ENCODE measurements at regions not wholly inside any gene's neighbourhood (a gene's known extent, or its start where the extent isn't known, plus 50 kb on each side); places are given as distances from the start of the nearest gene placed in this dataset.

DNA sequence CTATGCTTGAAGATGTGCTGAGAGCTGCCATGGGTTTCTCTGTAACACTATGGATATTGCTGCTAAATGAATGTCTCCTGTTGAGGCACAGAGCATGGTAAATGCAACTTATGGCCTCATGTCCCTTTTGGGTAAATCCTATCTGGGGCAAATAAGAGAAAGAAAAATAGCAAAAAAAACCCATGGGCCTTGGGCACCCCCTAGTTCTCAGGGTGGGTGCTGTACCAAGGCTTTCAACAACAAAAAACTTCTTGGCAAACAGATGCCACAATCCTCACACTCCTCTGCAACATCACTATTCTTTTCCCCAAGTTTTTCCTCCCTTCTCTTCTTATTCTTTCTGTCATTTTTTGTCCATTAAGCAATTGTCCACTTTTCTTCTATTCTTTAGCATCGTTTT is 340.1 kb upstream of the ROBO2 start:
- H3K4me1 ChIP-seq (ENCODE audit: control insufficient read depth in 1 of 2, low read depth in 2 of 2) = no peaks in the 10 kb centered on the region
- ATAC-seq (ENCODE audit: insufficient number of reproducible peaks, low FRiP score, low read depth) (no peak), DNase-seq (ENCODE audit: low spot score) (no peak)
- no peaks in the 10 kb centered on the region for H3K9me3 ChIP-seq
- H3K27ac ChIP-seq = no peak overlapping the region
- TF ChIP-seq, protein P1, sequence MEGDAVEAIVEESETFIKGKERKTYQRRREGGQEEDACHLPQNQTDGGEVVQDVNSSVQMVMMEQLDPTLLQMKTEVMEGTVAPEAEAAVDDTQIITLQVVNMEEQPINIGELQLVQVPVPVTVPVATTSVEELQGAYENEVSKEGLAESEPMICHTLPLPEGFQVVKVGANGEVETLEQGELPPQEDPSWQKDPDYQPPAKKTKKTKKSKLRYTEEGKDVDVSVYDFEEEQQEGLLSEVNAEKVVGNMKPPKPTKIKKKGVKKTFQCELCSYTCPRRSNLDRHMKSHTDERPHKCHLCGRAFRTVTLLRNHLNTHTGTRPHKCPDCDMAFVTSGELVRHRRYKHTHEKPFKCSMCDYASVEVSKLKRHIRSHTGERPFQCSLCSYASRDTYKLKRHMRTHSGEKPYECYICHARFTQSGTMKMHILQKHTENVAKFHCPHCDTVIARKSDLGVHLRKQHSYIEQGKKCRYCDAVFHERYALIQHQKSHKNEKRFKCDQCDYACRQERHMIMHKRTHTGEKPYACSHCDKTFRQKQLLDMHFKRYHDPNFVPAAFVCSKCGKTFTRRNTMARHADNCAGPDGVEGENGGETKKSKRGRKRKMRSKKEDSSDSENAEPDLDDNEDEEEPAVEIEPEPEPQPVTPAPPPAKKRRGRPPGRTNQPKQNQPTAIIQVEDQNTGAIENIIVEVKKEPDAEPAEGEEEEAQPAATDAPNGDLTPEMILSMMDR (IDR thresholded peaks at IDR 0.05) = no peak
- H3K27me3 ChIP-seq (replicated peaks; ENCODE audit: insufficient read depth) = no peaks in the 10 kb centered on the region
- no peak overlapping the region for H3K4me3 ChIP-seq
- no peaks in the 10 kb centered on the region for H3K36me3 ChIP-seq

DNA sequence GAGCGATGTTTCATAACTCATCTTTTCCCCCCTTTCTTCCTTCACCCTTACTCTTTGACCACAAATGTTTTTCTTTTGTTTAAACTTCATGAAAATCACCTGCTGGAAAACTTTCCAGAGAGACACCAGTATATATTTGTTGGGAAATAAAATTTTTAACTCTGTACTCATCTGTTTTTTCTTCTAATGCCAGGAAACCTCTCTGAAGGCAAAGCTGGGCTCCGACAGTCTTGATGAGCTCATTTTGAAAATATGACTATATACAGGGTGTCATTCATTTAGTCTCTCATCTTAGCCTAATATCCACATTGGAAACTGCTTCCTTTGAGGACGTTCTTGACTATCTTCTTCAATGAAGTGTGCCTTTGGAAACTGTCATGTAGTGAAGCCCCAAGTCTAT is 339.6 kb upstream of the ROBO2 start:
- no peak for DNase-seq (ENCODE audit: low spot score)
- Histone ChIP-seq H3K27me3 (replicated peaks; ENCODE audit: insufficient read depth) (no peaks in the 10 kb centered on the region), H3K4me1 (ENCODE audit: control insufficient read depth in 1 of 2, low read depth in 2 of 2) (no peaks in the 10 kb centered on the region), H3K9me3 (no peaks in the 10 kb centered on the region), H3K27ac (no peak overlapping the region), H3K4me3 (no peak overlapping the region), H3K36me3 (no peaks in the 10 kb centered on the region)
- ATAC-seq (ENCODE audit: insufficient number of reproducible peaks, low FRiP score, low read depth) = no peak
- TF ChIP-seq, protein P1 (IDR thresholded peaks at IDR 0.05) = no peak

DNA sequence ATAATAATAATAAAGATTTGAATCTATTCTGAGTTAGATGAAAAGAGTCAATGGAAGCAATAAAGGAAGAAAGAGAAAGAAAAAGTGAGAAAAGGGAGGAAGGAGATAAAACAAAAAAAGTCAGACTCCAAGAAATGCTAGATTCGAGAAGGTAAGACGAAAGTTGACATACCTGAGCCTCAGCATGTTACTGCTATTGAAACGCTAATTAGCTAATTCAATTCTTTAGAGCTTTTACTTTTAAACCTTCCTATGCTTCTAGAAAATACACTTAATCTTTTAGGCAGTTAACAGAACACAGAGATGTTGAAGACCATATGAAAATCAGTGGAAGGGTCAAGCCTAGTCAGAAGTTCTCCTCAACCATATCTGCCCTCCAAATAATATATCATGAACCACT is 337.2 kb upstream of the ROBO2 start:
- DNase-seq (ENCODE audit: low spot score) (no peak), ATAC-seq (ENCODE audit: insufficient number of reproducible peaks, low FRiP score, low read depth) (no peak)
- H3K9me3 ChIP-seq = no peaks in the 10 kb centered on the region
- no peak overlapping the region for H3K4me3 ChIP-seq
- H3K36me3 ChIP-seq = no peaks in the 10 kb centered on the region
- no peaks in the 10 kb centered on the region for H3K4me1 ChIP-seq (ENCODE audit: control insufficient read depth in 1 of 2, low read depth in 2 of 2)
- H3K27ac ChIP-seq = no peak overlapping the region
- no peaks in the 10 kb centered on the region for H3K27me3 ChIP-seq (replicated peaks; ENCODE audit: insufficient read depth)
- TF ChIP-seq, protein P1 (IDR thresholded peaks at IDR 0.05) = no peak

DNA sequence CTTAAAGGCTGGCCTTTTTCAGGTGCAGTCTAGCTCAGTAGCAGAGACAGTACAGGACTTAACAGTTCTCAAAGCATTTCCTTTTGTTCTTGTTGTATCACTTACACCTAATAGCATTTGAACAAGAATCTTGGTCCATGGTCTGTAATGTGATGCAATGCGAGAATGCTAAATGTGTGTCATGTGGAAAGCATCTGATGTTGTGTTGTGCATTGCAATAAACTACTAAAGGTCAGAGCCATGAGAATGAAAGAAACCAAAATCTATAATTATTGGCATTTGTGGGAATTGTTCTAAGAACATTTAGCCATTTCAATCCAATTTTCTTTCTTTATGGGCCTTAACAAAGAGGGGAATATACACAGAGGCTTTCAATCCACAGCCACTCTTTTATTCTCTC is 324.5 kb upstream of the ROBO2 start:
- TF ChIP-seq, protein P1 (IDR thresholded peaks at IDR 0.05) = no peak
- DNase-seq (ENCODE audit: low spot score) (no peak), ATAC-seq (ENCODE audit: insufficient number of reproducible peaks, low FRiP score, low read depth) (no peak)
- Histone ChIP-seq H3K4me1 (ENCODE audit: control insufficient read depth in 1 of 2, low read depth in 2 of 2) (no peaks in the 10 kb centered on the region), H3K27ac (no peak overlapping the region), H3K9me3 (no peaks in the 10 kb centered on the region), H3K27me3 (replicated peaks; ENCODE audit: insufficient read depth) (no peaks in the 10 kb centered on the region), H3K36me3 (no peaks in the 10 kb centered on the region), H3K4me3 (no peak overlapping the region)

DNA sequence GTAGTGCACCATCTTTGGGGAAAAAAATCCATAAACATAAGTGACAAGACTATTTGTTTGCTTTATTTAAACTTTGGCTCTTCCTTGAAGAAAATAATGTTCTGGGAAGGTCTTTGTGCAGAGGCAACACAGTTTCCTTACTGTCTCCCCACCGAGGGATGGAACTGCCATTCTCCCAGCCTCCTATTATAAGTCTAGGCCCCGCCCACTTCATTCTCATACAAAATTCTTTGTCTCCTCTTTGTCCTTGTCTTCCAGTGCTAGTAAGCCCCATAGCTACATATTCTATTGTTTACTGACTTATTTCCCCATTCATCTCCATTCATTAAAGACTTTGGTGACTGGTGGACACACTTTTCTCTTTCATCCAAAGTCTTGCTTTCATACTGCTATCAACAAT is 316.5 kb upstream of the ROBO2 start:
- H3K4me1 ChIP-seq (ENCODE audit: control insufficient read depth in 1 of 2, low read depth in 2 of 2) = no peaks in the 10 kb centered on the region
- no peak overlapping the region for H3K4me3 ChIP-seq
- no peaks in the 10 kb centered on the region for H3K9me3 ChIP-seq
- DNase-seq (ENCODE audit: low spot score) = no peak
- no peak for ATAC-seq (ENCODE audit: insufficient number of reproducible peaks, low FRiP score, low read depth)
- TF ChIP-seq, protein P1 (IDR thresholded peaks at IDR 0.05) = no peak
- no peak overlapping the region for H3K27ac ChIP-seq
- no peaks in the 10 kb centered on the region for H3K36me3 ChIP-seq
- H3K27me3 ChIP-seq (replicated peaks; ENCODE audit: insufficient read depth) = no peaks in the 10 kb centered on the region

All from thoracic aorta (tissue), 2 donors.